KMS-11 (cell line): ENCODE measurements at regions not wholly inside any gene's neighbourhood (a gene's known extent, or its start where the extent isn't known, plus 50 kb on each side); places are given as distances from the start of the nearest gene placed in this dataset.

Source experiments
- H2AFZ ChIP-seq: fragments of 200-600 bp; sonication (generic); 2 replicates; pipeline ENCODE4 v1.6.1; 2016; ENCODE audit warnings: antibody characterized with exemption, mixed run types, low read depth
- H3K27ac ChIP-seq: fragments of 200-600 bp; sonication (generic); 2 replicates; pipeline ENCODE4 v1.6.1; 2016; ENCODE audit warnings: mild to moderate bottlenecking, mixed run types
- H3K27me3 ChIP-seq: fragments of 200-600 bp; sonication (generic); 2 replicates; pipeline ENCODE4 v1.6.1; 2017; ENCODE audit warnings: mild to moderate bottlenecking, low read depth, mixed run types, moderate library complexity; ENCODE audit not compliant: insufficient read depth
- H3K36me3 ChIP-seq: fragments of 200-600 bp; sonication (generic); 2 replicates; pipeline ENCODE4 v1.6.1; 2017; ENCODE audit warnings: mild to moderate bottlenecking, mixed run types; ENCODE audit not compliant: insufficient read depth
- H3K4me1 ChIP-seq: fragments of 200-600 bp; sonication (generic); 2 replicates; pipeline ENCODE4 v1.6.1; 2016; ENCODE audit warnings: mild to moderate bottlenecking, low read depth, mixed run types; ENCODE audit not compliant: poor library complexity, severe bottlenecking
- H3K4me2 ChIP-seq: fragments of 200-600 bp; sonication (generic); 2 replicates; pipeline ENCODE4 v1.7.0; 2016; ENCODE audit warnings: mild to moderate bottlenecking, mixed run types
- H3K4me3 ChIP-seq: fragments of 200-600 bp; sonication (generic); IDR thresholded peaks from 2 replicates; pipeline ENCODE4 v1.6.1; 2017; ENCODE audit warnings: low read depth, low read length, mixed read lengths; ENCODE audit not compliant: insufficient read depth
- H3K79me2 ChIP-seq: fragments of 200-600 bp; sonication (generic); 2 replicates; pipeline ENCODE4 v1.6.1; 2016; ENCODE audit warnings: low read depth, mixed run types; ENCODE audit not compliant: insufficient read depth
- H3K9ac ChIP-seq: fragments of 200-600 bp; sonication (generic); 2 replicates; pipeline ENCODE4 v1.6.1; 2016; ENCODE audit warnings: mild to moderate bottlenecking, mixed run types
- H4K20me1 ChIP-seq: fragments of 200-600 bp; sonication (generic); 2 replicates; pipeline ENCODE4 v1.6.1; 2016; ENCODE audit warnings: mild to moderate bottlenecking, mixed run types; ENCODE audit not compliant: insufficient read depth
- CTCF ChIP-seq: fragments of 200-600 bp; sonication (generic); conservative IDR thresholded peaks from 2 replicates; pipeline ENCODE4 v1.6.1; 2017; ENCODE audit warnings: low read depth, mild to moderate bottlenecking, antibody characterized with exemption, low read length, moderate library complexity, mixed read lengths

- Histone ChIP-seq H3K4me2 (no peak overlapping the region), H3K36me3 (no peaks in the 10 kb centered on the region), H3K4me3 (no peak overlapping the region), H3K4me1 (no peaks in the 10 kb centered on the region), H3K27me3 (no peaks in the 10 kb centered on the region), H3K9ac (no peak overlapping the region), H4K20me1 (no peaks in the 10 kb centered on the region), H2AFZ (no peak overlapping the region), H3K27ac (no peak overlapping the region), H3K79me2 (no peaks in the 10 kb centered on the region)
- TF ChIP-seq CTCF = no peak
Observed at GRCh38 chr10:25694971-25695370, 239.1 kb upstream of the MYO3A start.

GRCh38 chr10:25695586-25695985, 238.4 kb upstream of the MYO3A start:
- H3K4me1 ChIP-seq = no peaks in the 10 kb centered on the region
- H3K4me2 ChIP-seq = no peak overlapping the region
- TF ChIP-seq CTCF = no peak

GRCh38 chr10:25696013-25696708, 237.9 kb upstream of the MYO3A start:
- no peak overlapping the region for H3K27ac ChIP-seq
- no peak for TF ChIP-seq CTCF
- H3K27me3 ChIP-seq = no peaks in the 10 kb centered on the region
- no peak overlapping the region for H3K9ac ChIP-seq
- H3K4me3 ChIP-seq = no peak overlapping the region
- H4K20me1 ChIP-seq = no peaks in the 10 kb centered on the region
- H3K4me1 ChIP-seq = no peaks in the 10 kb centered on the region
- no peak overlapping the region for H2AFZ ChIP-seq
- H3K79me2 ChIP-seq = no peaks in the 10 kb centered on the region
- H3K4me2 ChIP-seq = no peak overlapping the region
- H3K36me3 ChIP-seq = no peaks in the 10 kb centered on the region

More at GRCh38 chr10:25695586-25695985, 238.4 kb upstream of the MYO3A start:
- H3K27me3 ChIP-seq = no peaks in the 10 kb centered on the region
- H2AFZ ChIP-seq = no peak overlapping the region
- no peak overlapping the region for H3K27ac ChIP-seq
- no peak overlapping the region for H3K9ac ChIP-seq
- H3K36me3 ChIP-seq = no peaks in the 10 kb centered on the region
- no peaks in the 10 kb centered on the region for H3K79me2 ChIP-seq
- H4K20me1 ChIP-seq = no peaks in the 10 kb centered on the region
- no peak overlapping the region for H3K4me3 ChIP-seq

GRCh38 chr10:25697412-25697811, 236.6 kb upstream of the MYO3A start:
- no peak overlapping the region for H3K9ac ChIP-seq
- TF ChIP-seq CTCF = no peak
- H3K4me2 ChIP-seq = no peak overlapping the region
- H3K27me3 ChIP-seq = no peaks in the 10 kb centered on the region
- H3K4me1 ChIP-seq = no peaks in the 10 kb centered on the region
- H3K27ac ChIP-seq = no peak overlapping the region
- no peaks in the 10 kb centered on the region for H3K79me2 ChIP-seq
- no peak overlapping the region for H2AFZ ChIP-seq
- H4K20me1 ChIP-seq = no peaks in the 10 kb centered on the region
- H3K4me3 ChIP-seq = no peak overlapping the region
- H3K36me3 ChIP-seq = no peaks in the 10 kb centered on the region
